IMR-90 (cell line): ENCODE measurements at regions not wholly inside any gene's neighbourhood (a gene's known extent, or its start where the extent isn't known, plus 50 kb on each side); places are given as distances from the start of the nearest gene placed in this dataset.

Source experiments
- ATAC-seq: fragments of 200-7000 bp; cut with Tn5 transposase; 2 replicates; pipeline ENCODE4 v1.9.1; 2020; ENCODE audit warnings: low read depth, mild to moderate bottlenecking, moderate library complexity
- BruUV-seq: library from RNA; stranded (reverse); fragments of 400-500 nt; replicated peaks from 2 replicates; lab custom pipeline; 2021; lab: Mats Ljungman, UMichigan
- CTCF ChIA-PET: fragments of 300-600 bp; formaldehyde crosslinking; extraction: SDS; loops from one replicate; lab custom pipeline; 2021; ENCODE audit warnings: antibody characterized with exemption; lab: Yijun Ruan, JAX
- POLR2A ChIA-PET: fragments of 300-600 bp; sonication (Branson Sonifier 250); formaldehyde crosslinking; loops from one replicate; lab custom pipeline; 2022; ENCODE audit warnings: antibody characterized with exemption; ENCODE audit not compliant: unreplicated experiment; lab: Charles Lee
- DNase-seq: peaks from one replicate; pipeline ENCODE4 v3.0.0; 2013
- H2AFZ ChIP-seq: replicated peaks from 2 replicates; pipeline ENCODE3; 2013; ENCODE audit warnings: low read length, mild to moderate bottlenecking; ENCODE audit not compliant: poor library complexity
- H2AK5ac ChIP-seq: 2 replicates; pipeline ENCODE4 v1.6.1; 2013; ENCODE audit warnings: low read depth, low read length, inconsistent platforms
- H2AK9ac ChIP-seq: replicated peaks from 2 replicates; pipeline ENCODE3; 2013; ENCODE audit warnings: mild to moderate bottlenecking, low read depth, low read length, moderate library complexity; ENCODE audit not compliant: poor library complexity
- H2BK120ac ChIP-seq: 2 replicates; pipeline ENCODE4 v1.6.1; 2013; ENCODE audit warnings: low read depth, low read length, inconsistent platforms
- H2BK15ac ChIP-seq: 3 replicates; pipeline ENCODE4 v1.6.1; 2013; ENCODE audit warnings: low read depth, low read length, inconsistent platforms
- H2BK20ac ChIP-seq: 2 replicates; pipeline ENCODE4 v1.6.1; 2013; ENCODE audit warnings: low read depth, mild to moderate bottlenecking, inconsistent platforms, low read length, moderate library complexity
- H2BK5ac ChIP-seq: 2 replicates; pipeline ENCODE4 v1.6.1; 2013; ENCODE audit warnings: mild to moderate bottlenecking, low read depth, low read length, inconsistent platforms; ENCODE audit not compliant: poor library complexity, severe bottlenecking
- H3K14ac ChIP-seq: replicated peaks from 2 replicates; pipeline ENCODE4 v1.6.1; 2013; ENCODE audit warnings: low read depth, low read length, inconsistent platforms
- H3K18ac ChIP-seq: 2 replicates; pipeline ENCODE4 v1.6.1; 2013; ENCODE audit warnings: low read depth, low read length, control low read depth
- H3K23ac ChIP-seq: 2 replicates; pipeline ENCODE4 v1.6.1; 2013; ENCODE audit warnings: low read depth, low read length, inconsistent platforms
- H3K27ac ChIP-seq: 2 replicates; pipeline ENCODE4 v1.5.1; 2013; ENCODE audit warnings: mild to moderate bottlenecking, control low read depth, low read length; ENCODE audit not compliant: insufficient read depth
- H3K27me3 ChIP-seq: 2 replicates; pipeline ENCODE4 v1.6.1; 2013; ENCODE audit warnings: low read length; ENCODE audit not compliant: control insufficient read depth, insufficient read depth
- H3K36me3 ChIP-seq: 2 replicates; pipeline ENCODE4 v1.6.1; 2013; ENCODE audit warnings: low read length, mixed read lengths; ENCODE audit not compliant: control insufficient read depth, insufficient read depth
- H3K4ac ChIP-seq: 2 replicates; pipeline ENCODE4 v1.6.1; 2013; ENCODE audit warnings: low read depth, low read length, inconsistent platforms
- H3K4me1 ChIP-seq: 2 replicates; pipeline ENCODE4 v1.6.1; 2013; ENCODE audit warnings: low read length, mixed read lengths; ENCODE audit not compliant: control insufficient read depth, insufficient read depth
- H3K4me2 ChIP-seq: 2 replicates; pipeline ENCODE4 v1.6.1; 2013; ENCODE audit warnings: low read depth, mild to moderate bottlenecking, control low read depth, low read length, moderate library complexity
- H3K4me3 ChIP-seq: 2 replicates; pipeline ENCODE4 v1.5.1; 2013; ENCODE audit warnings: low read depth, mild to moderate bottlenecking, control low read depth, low read length, moderate library complexity; ENCODE audit not compliant: insufficient read depth
- H3K56ac ChIP-seq: 2 replicates; pipeline ENCODE4 v1.6.1; 2013; ENCODE audit warnings: low read length, inconsistent platforms; ENCODE audit not compliant: insufficient read depth; ENCODE audit errors: extremely low read depth
- H3K79me1 ChIP-seq, 2 experiments: 2 replicates each; pipeline ENCODE4 v1.6.1; 2013; ENCODE audit warnings: low read length in 2 of 2, inconsistent platforms in 1 of 2, low read depth in 1 of 2
- H3K9ac ChIP-seq: 2 replicates; pipeline ENCODE4 v1.6.1; 2013; ENCODE audit warnings: low read depth, low read length, control low read depth
- H3K9me1 ChIP-seq: 2 replicates; pipeline ENCODE4 v1.6.1; 2013; ENCODE audit warnings: low read length, inconsistent platforms; ENCODE audit not compliant: insufficient read depth
- H3K9me3 ChIP-seq: 2 replicates; pipeline ENCODE4 v1.6.1; 2013; ENCODE audit warnings: low read length; ENCODE audit not compliant: control insufficient read depth, insufficient read depth
- H4K20me1 ChIP-seq: 2 replicates; pipeline ENCODE4 v1.6.1; 2013; ENCODE audit warnings: low read length, inconsistent platforms; ENCODE audit not compliant: insufficient read depth
- H4K5ac ChIP-seq: 2 replicates; pipeline ENCODE4 v1.6.1; 2013; ENCODE audit warnings: mild to moderate bottlenecking, low read depth, low read length, control low read depth
- H4K8ac ChIP-seq, 2 experiments: 2 replicates each; pipeline ENCODE4 v1.6.1; 2013; ENCODE audit warnings: low read depth in 2 of 2, low read length in 2 of 2, control low read depth in 1 of 2, inconsistent platforms in 1 of 2
- H4K91ac ChIP-seq: 2 replicates; pipeline ENCODE4 v1.6.1; 2013; ENCODE audit warnings: low read depth, low read length, inconsistent platforms; ENCODE audit not compliant: insufficient read depth
- NFE2L2 ChIP-seq: fragments of 150-350 bp; IDR thresholded peaks from 2 replicates; pipeline ENCODE4 v1.6.1; 2016; ENCODE audit warnings: low read depth, mild to moderate bottlenecking, low read length
- WGBS, 2 experiments: methylation state at CpG; one replicate each; pipeline versions ENCODE4 v1.1.5 to v1.1.7; 2013; ENCODE audit warnings: missing lambda C conversion rate in 2 of 2; ENCODE audit not compliant: insufficient read length in 1 of 2; ENCODE audit errors: extremely low coverage in 2 of 2; 5-methylcytosine and 5-hydroxymethylcytosine counted together
- dilution Hi-C: fragments of 300-500 bp; cut with HindIII; formaldehyde crosslinking; loops from one replicate; pipeline ENCODE4 v1.14.3; 2018; ENCODE audit warnings: low sequenced_read_pairs; ENCODE audit not compliant: unreplicated experiment
- in situ Hi-C: fragments of 300-500 bp; cut with MboI; formaldehyde crosslinking; loops from 3 replicates; pipeline ENCODE4 v1.14.3; 2019; ENCODE audit warnings: low sequenced_read_pairs, inconsistent platforms, mixed read lengths
- intact Hi-C: fragments of 100-400 bp; cut with micrococcal nuclease; formaldehyde crosslinking; loops from 2 replicates; pipeline ENCODE4 v1.10.0; 2022
- TF ChIP-seq, protein P1 (sequence below): fragments of 150-350 bp; IDR thresholded peaks from 2 replicates; pipeline ENCODE4 v1.6.1; 2017; ENCODE audit warnings: mild to moderate bottlenecking, antibody characterized with exemption, low read length, low read depth

- no peak overlapping the region for H4K5ac ChIP-seq
- H3K4me1 ChIP-seq = peaks cover 25% of the 10 kb centered on the region
- in situ Hi-C loops (loop anchor here (25.0 kb wide), 1 partner anchor 390 kb away; no protein-coding TSS in a partner anchor), intact Hi-C loops (loop anchor here (5.0 kb wide), 1 partner anchor 226 kb away; no protein-coding TSS in a partner anchor), dilution Hi-C loops (loop anchor here (25.0 kb wide), 1 partner anchor 140 kb away; no protein-coding TSS in a partner anchor)
- H3K18ac ChIP-seq = peak overlapping the region; percentile 45
- no peaks in the 10 kb centered on the region for H3K36me3 ChIP-seq
- H3K4me3 ChIP-seq = no peak overlapping the region
- H3K9me3 ChIP-seq = no peaks in the 10 kb centered on the region
- H4K20me1 ChIP-seq = no peaks in the 10 kb centered on the region; the same call in 1 of the 2 replicates
- H2BK20ac ChIP-seq = no peak overlapping the region
- no peak overlapping the region for H2AK9ac ChIP-seq
- H3K27ac ChIP-seq = no peak overlapping the region
- peak overlapping the region; percentile 52; the same call in 1 of the 2 replicates for H2BK120ac ChIP-seq
- POLR2A ChIA-PET = no interaction called here
- no peak overlapping the region for H4K91ac ChIP-seq
- H2BK5ac ChIP-seq = peak overlapping the region; percentile 25
- H3K79me1 ChIP-seq = 0 out of 4 replicates have a peak, but pooled peaks cover 0 to 3% of the 10 kb centered on the region in 2 experiments
- peak overlapping the region in 1 of 2 experiments; percentile 27; a peak in 1 of 4 replicates for H4K8ac ChIP-seq
- WGBS, 2 experiments = 40% methylated on average over 1 of the region's 7 CpGs; no CpG with 5 or more reads in 1 of the 2 experiments
- peaks cover 8% of the 10 kb centered on the region for H3K9me1 ChIP-seq
- CTCF ChIA-PET = interaction anchor here (0.5 to 2.2 kb wide), 5 partner anchors 9 to 182 kb away, joined by 3 to 12 read pairs (median 6); no protein-coding TSS in a partner anchor
- no peak overlapping the region for H3K56ac ChIP-seq
- peak overlapping the region; percentile 15; the same call in 1 of the 2 replicates for H3K4ac ChIP-seq
- ATAC-seq = peak; percentile 40
- H2BK15ac ChIP-seq = no peak overlapping the region; the same call in 2 of the 3 replicates
- TF ChIP-seq, protein P1, sequence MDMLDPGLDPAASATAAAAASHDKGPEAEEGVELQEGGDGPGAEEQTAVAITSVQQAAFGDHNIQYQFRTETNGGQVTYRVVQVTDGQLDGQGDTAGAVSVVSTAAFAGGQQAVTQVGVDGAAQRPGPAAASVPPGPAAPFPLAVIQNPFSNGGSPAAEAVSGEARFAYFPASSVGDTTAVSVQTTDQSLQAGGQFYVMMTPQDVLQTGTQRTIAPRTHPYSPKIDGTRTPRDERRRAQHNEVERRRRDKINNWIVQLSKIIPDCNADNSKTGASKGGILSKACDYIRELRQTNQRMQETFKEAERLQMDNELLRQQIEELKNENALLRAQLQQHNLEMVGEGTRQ = no peak
- TF ChIP-seq NFE2L2 = no peak
- H2AFZ ChIP-seq = peak overlapping the region; percentile 11
- no peak overlapping the region for H3K9ac ChIP-seq
- peak overlapping the region; percentile 22; the same call in 1 of the 2 replicates for H3K14ac ChIP-seq
- H3K4me2 ChIP-seq = peak overlapping the region; percentile 16; the same call in 1 of the 2 replicates
- peak; percentile 63 for DNase-seq
- no peak overlapping the region for H2AK5ac ChIP-seq
- no peaks in the 10 kb centered on the region for H3K27me3 ChIP-seq
- no peak overlapping the region for H3K23ac ChIP-seq
- BruUV-seq = no TSS peak
Measured at GRCh38 chr11:123251657-123252344, 56.8 kb upstream of the CLMP start.
